ENCODE measurements at regions not wholly inside any gene's neighbourhood (a gene's known extent, or its start where the extent isn't known, plus 50 kb on each side); places are given as distances from the start of the nearest gene placed in this dataset.

DNA sequence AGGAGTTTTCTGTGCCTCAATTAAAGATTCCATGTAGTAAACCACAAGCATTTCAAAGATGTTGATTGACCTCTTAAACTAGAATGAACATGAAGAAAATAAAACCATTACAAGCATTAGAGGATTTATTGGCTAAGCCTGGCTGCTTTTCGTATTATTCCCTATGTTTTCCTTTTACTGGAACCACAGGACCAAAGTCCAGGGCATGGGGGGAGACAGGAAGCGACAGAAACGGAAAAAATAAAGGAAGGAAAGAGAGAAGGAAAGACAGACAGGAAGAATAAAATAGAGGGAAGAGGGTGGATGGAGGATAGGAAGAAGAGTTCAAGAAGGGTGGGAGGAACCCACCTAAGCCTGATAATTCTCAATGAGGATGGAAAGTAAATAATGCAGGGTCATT lies 169.9 kb downstream of the SHQ1 start:
- TF ChIP-seq, protein P1, sequence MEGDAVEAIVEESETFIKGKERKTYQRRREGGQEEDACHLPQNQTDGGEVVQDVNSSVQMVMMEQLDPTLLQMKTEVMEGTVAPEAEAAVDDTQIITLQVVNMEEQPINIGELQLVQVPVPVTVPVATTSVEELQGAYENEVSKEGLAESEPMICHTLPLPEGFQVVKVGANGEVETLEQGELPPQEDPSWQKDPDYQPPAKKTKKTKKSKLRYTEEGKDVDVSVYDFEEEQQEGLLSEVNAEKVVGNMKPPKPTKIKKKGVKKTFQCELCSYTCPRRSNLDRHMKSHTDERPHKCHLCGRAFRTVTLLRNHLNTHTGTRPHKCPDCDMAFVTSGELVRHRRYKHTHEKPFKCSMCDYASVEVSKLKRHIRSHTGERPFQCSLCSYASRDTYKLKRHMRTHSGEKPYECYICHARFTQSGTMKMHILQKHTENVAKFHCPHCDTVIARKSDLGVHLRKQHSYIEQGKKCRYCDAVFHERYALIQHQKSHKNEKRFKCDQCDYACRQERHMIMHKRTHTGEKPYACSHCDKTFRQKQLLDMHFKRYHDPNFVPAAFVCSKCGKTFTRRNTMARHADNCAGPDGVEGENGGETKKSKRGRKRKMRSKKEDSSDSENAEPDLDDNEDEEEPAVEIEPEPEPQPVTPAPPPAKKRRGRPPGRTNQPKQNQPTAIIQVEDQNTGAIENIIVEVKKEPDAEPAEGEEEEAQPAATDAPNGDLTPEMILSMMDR (IDR thresholded peaks at IDR 0.05): no peak
- TF ChIP-seq POLR2A (IDR thresholded peaks at IDR 0.05) (no peak), POLR2AphosphoS5 (IDR thresholded peaks at IDR 0.05) (no peak)

Data from gastroesophageal sphincter (tissue), 3 donors.